Activated CD4-positive, alpha-beta T cell treated with anti-CD3 and anti-CD28 coated beads, Interleukin-2, amount 10 ng/mL, durations not matched to agents 24 days and 14 days (primary cell): ENCODE measurements at regions not wholly inside any gene's neighbourhood (a gene's known extent, or its start where the extent isn't known, plus 50 kb on each side); places are given as distances from the start of the nearest gene placed in this dataset.

Source experiments
- DNase-seq: peaks from one replicate; pipeline ENCODE4 v3.0.0; 2022
- H3K27ac Mint-ChIP-seq: one replicate; pipeline ENCODE4 v1.8.0; 2022; ENCODE audit warnings: mild to moderate bottlenecking, mixed read lengths
- H3K27me3 Mint-ChIP-seq: one replicate; pipeline ENCODE4 v1.8.0; 2022; ENCODE audit warnings: mixed read lengths
- H3K36me3 Mint-ChIP-seq: one replicate; pipeline ENCODE4 v1.8.0; 2022; ENCODE audit warnings: low read depth, mild to moderate bottlenecking, mixed read lengths
- H3K4me1 Mint-ChIP-seq: one replicate; pipeline ENCODE4 v1.8.0; 2021; ENCODE audit warnings: mixed read lengths
- H3K4me3 Mint-ChIP-seq: one replicate; pipeline ENCODE4 v1.8.0; 2022; ENCODE audit warnings: mild to moderate bottlenecking, moderate library complexity, mixed read lengths
- H3K9me3 Mint-ChIP-seq: one replicate; pipeline ENCODE4 v1.8.0; 2021; ENCODE audit warnings: mixed read lengths
- intact Hi-C: fragments of 100-400 bp; cut with micrococcal nuclease; formaldehyde crosslinking; loops from one replicate; pipeline ENCODE4 v1.15.1; 2023

- no peak overlapping the region for H3K27ac Mint-ChIP-seq
- intact Hi-C loops = no loop called here
- no peaks in the 10 kb centered on the region for H3K36me3 Mint-ChIP-seq
- no peak for DNase-seq
- no peaks in the 10 kb centered on the region for H3K27me3 Mint-ChIP-seq
- no peaks in the 10 kb centered on the region for H3K9me3 Mint-ChIP-seq
- no peaks in the 10 kb centered on the region for H3K4me1 Mint-ChIP-seq
- no peak overlapping the region for H3K4me3 Mint-ChIP-seq
These were observed 294.5 kb upstream of the NRIP1 start for GRCh38 chr21:15359251-15359650.

- no peaks in the 10 kb centered on the region for H3K36me3 Mint-ChIP-seq
- peaks cover 6% of the 10 kb centered on the region for H3K9me3 Mint-ChIP-seq
- intact Hi-C loops = no loop called here
- H3K27ac Mint-ChIP-seq = no peak overlapping the region
- H3K4me1 Mint-ChIP-seq = no peaks in the 10 kb centered on the region
- DNase-seq = no peak
- H3K27me3 Mint-ChIP-seq = no peaks in the 10 kb centered on the region
- H3K4me3 Mint-ChIP-seq = no peak overlapping the region
These were observed 297.7 kb upstream of the NRIP1 start for GRCh38 chr21:15362458-15362857.

- H3K36me3 Mint-ChIP-seq = no peaks in the 10 kb centered on the region
- no peak for DNase-seq
- H3K27ac Mint-ChIP-seq = no peak overlapping the region
- H3K4me3 Mint-ChIP-seq = no peak overlapping the region
- peaks cover 6% of the 10 kb centered on the region for H3K9me3 Mint-ChIP-seq
- no peaks in the 10 kb centered on the region for H3K4me1 Mint-ChIP-seq
- H3K27me3 Mint-ChIP-seq = no peaks in the 10 kb centered on the region
- intact Hi-C loops = no loop called here
These were observed 299.1 kb upstream of the NRIP1 start for GRCh38 chr21:15363921-15364320.

- Mint-ChIP-seq H3K4me3 (no peak overlapping the region), H3K4me1 (no peaks in the 10 kb centered on the region), H3K9me3 (peaks cover 6% of the 10 kb centered on the region), H3K27ac (no peak overlapping the region), H3K36me3 (no peaks in the 10 kb centered on the region), H3K27me3 (no peaks in the 10 kb centered on the region)
- intact Hi-C loops = no loop called here
- no peak for DNase-seq
These were observed 301.1 kb upstream of the NRIP1 start for GRCh38 chr21:15365751-15366392.

GRCh38 chr21:15366555-15366954 is 301.8 kb upstream of the NRIP1 start:
- H3K27ac Mint-ChIP-seq = no peak overlapping the region
- no peaks in the 10 kb centered on the region for H3K4me1 Mint-ChIP-seq
- intact Hi-C loops = no loop called here
- H3K36me3 Mint-ChIP-seq = no peaks in the 10 kb centered on the region
- peaks cover 6% of the 10 kb centered on the region for H3K9me3 Mint-ChIP-seq
- no peak overlapping the region for H3K4me3 Mint-ChIP-seq
- no peak for DNase-seq
- H3K27me3 Mint-ChIP-seq = no peaks in the 10 kb centered on the region

GRCh38 chr21:15367061-15367626 is 302.3 kb upstream of the NRIP1 start:
- H3K27ac Mint-ChIP-seq = no peak overlapping the region
- H3K4me1 Mint-ChIP-seq = no peaks in the 10 kb centered on the region
- H3K27me3 Mint-ChIP-seq = no peaks in the 10 kb centered on the region
- no peak overlapping the region for H3K4me3 Mint-ChIP-seq
- no peak for DNase-seq
- intact Hi-C loops = no loop called here
- H3K36me3 Mint-ChIP-seq = no peaks in the 10 kb centered on the region
- peaks cover 8% of the 10 kb centered on the region for H3K9me3 Mint-ChIP-seq

- Mint-ChIP-seq H3K27ac (no peak overlapping the region), H3K4me3 (no peak overlapping the region), H3K27me3 (no peaks in the 10 kb centered on the region), H3K36me3 (no peaks in the 10 kb centered on the region), H3K9me3 (peaks cover 12% of the 10 kb centered on the region), H3K4me1 (no peaks in the 10 kb centered on the region)
- DNase-seq = no peak
- intact Hi-C loops = no loop called here
These were observed 305.7 kb upstream of the NRIP1 start for GRCh38 chr21:15370462-15370975.

GRCh38 chr21:15373941-15374340 is 309.1 kb upstream of the NRIP1 start:
- no peaks in the 10 kb centered on the region for H3K36me3 Mint-ChIP-seq
- no peak overlapping the region for H3K27ac Mint-ChIP-seq
- no peak overlapping the region for H3K4me3 Mint-ChIP-seq
- H3K9me3 Mint-ChIP-seq = peaks cover 5% of the 10 kb centered on the region
- intact Hi-C loops = no loop called here
- DNase-seq = no peak
- H3K4me1 Mint-ChIP-seq = no peaks in the 10 kb centered on the region
- no peaks in the 10 kb centered on the region for H3K27me3 Mint-ChIP-seq

- no peaks in the 10 kb centered on the region for H3K27me3 Mint-ChIP-seq
- intact Hi-C loops = no loop called here
These were observed 315.0 kb upstream of the NRIP1 start for GRCh38 chr21:15379776-15380175.

GRCh38 chr21:15383588-15383987 is 318.8 kb upstream of the NRIP1 start:
- DNase-seq = no peak
- H3K4me1 Mint-ChIP-seq = no peaks in the 10 kb centered on the region
- H3K4me3 Mint-ChIP-seq = no peak overlapping the region
- H3K36me3 Mint-ChIP-seq = no peaks in the 10 kb centered on the region
- no peaks in the 10 kb centered on the region for H3K27me3 Mint-ChIP-seq
- intact Hi-C loops = no loop called here
- H3K27ac Mint-ChIP-seq = no peak overlapping the region
- H3K9me3 Mint-ChIP-seq = no peaks in the 10 kb centered on the region

More at GRCh38 chr21:15379776-15380175, 315.0 kb upstream of the NRIP1 start:
- Mint-ChIP-seq H3K4me1 (no peaks in the 10 kb centered on the region), H3K36me3 (no peaks in the 10 kb centered on the region), H3K9me3 (no peaks in the 10 kb centered on the region), H3K27ac (no peak overlapping the region), H3K4me3 (no peak overlapping the region)
- DNase-seq = no peak

GRCh38 chr21:15390049-15390448 is 325.2 kb upstream of the NRIP1 start:
- DNase-seq = no peak
- Mint-ChIP-seq H3K27ac (no peak overlapping the region), H3K4me1 (no peaks in the 10 kb centered on the region), H3K36me3 (no peaks in the 10 kb centered on the region), H3K27me3 (no peaks in the 10 kb centered on the region), H3K4me3 (no peak overlapping the region), H3K9me3 (no peaks in the 10 kb centered on the region)
- intact Hi-C loops = no loop called here

GRCh38 chr21:15397258-15397657 is 332.5 kb upstream of the NRIP1 start:
- no peak overlapping the region for H3K27ac Mint-ChIP-seq
- intact Hi-C loops = no loop called here
- no peaks in the 10 kb centered on the region for H3K9me3 Mint-ChIP-seq
- no peak overlapping the region for H3K4me3 Mint-ChIP-seq
- no peaks in the 10 kb centered on the region for H3K27me3 Mint-ChIP-seq
- DNase-seq = no peak
- no peaks in the 10 kb centered on the region for H3K4me1 Mint-ChIP-seq
- no peaks in the 10 kb centered on the region for H3K36me3 Mint-ChIP-seq

GRCh38 chr21:15400905-15401304 is 328.9 kb upstream of the USP25 start:
- Mint-ChIP-seq H3K27me3 (no peaks in the 10 kb centered on the region), H3K4me1 (no peaks in the 10 kb centered on the region), H3K4me3 (no peak overlapping the region), H3K27ac (no peak overlapping the region), H3K9me3 (no peaks in the 10 kb centered on the region), H3K36me3 (no peaks in the 10 kb centered on the region)
- intact Hi-C loops = no loop called here
- no peak for DNase-seq

- H3K4me1 Mint-ChIP-seq = no peaks in the 10 kb centered on the region
- no peak for DNase-seq
- H3K36me3 Mint-ChIP-seq = no peaks in the 10 kb centered on the region
- no peak overlapping the region for H3K27ac Mint-ChIP-seq
- H3K9me3 Mint-ChIP-seq = no peaks in the 10 kb centered on the region
- intact Hi-C loops = no loop called here
- no peak overlapping the region for H3K4me3 Mint-ChIP-seq
- H3K27me3 Mint-ChIP-seq = no peaks in the 10 kb centered on the region
These were observed 328.5 kb upstream of the USP25 start for GRCh38 chr21:15401331-15401730.

GRCh38 chr21:15405214-15405613 is 324.6 kb upstream of the USP25 start:
- no peaks in the 10 kb centered on the region for H3K9me3 Mint-ChIP-seq

More at GRCh38 chr21:15405214-15405613, 324.6 kb upstream of the USP25 start:
- no peak overlapping the region for H3K4me3 Mint-ChIP-seq
- no peaks in the 10 kb centered on the region for H3K36me3 Mint-ChIP-seq
- no peaks in the 10 kb centered on the region for H3K4me1 Mint-ChIP-seq
- no peak for DNase-seq
- no peaks in the 10 kb centered on the region for H3K27me3 Mint-ChIP-seq
- intact Hi-C loops = no loop called here
- H3K27ac Mint-ChIP-seq = no peak overlapping the region
